T-cell (primary cell): ENCODE measurements at regions not wholly inside any gene's neighbourhood (a gene's known extent, or its start where the extent isn't known, plus 50 kb on each side); places are given as distances from the start of the nearest gene placed in this dataset.
"Not testable (repeated sequence)": the region's sequence is repeated elsewhere in the genome, so short reads cannot be mapped to it uniquely, and the experiment has no call there.

Source experiments
- ATAC-seq, 4 experiments: fragments of 200-7000 bp in 3 of 4; fragments of 150-1000 bp in 1 of 4; cut with Tn5 transposase; replicated peaks in 1 of 4; 1 replicate in 3 of 4; 2 replicates in 1 of 4; pipeline ENCODE4 v1.10.0; 2021; ENCODE audit warnings: moderate library complexity in 3 of 4, mild to moderate bottlenecking in 2 of 4, moderate number of reproducible peaks in 1 of 4
- CTCF ChIA-PET, 2 donors: fragments of 300-600 bp; sonication (Branson Sonifier 250); formaldehyde crosslinking; loops; one replicate each; lab custom pipeline; 2022; ENCODE audit warnings: antibody characterized with exemption in 2 of 2; lab: Charles Lee
- POLR2A ChIA-PET, 2 donors: fragments of 300-600 bp; sonication (Branson Sonifier 250); formaldehyde crosslinking; loops; one replicate each; lab custom pipeline; 2022; ENCODE audit warnings: antibody characterized with exemption in 2 of 2; lab: Charles Lee
- DNase-seq, 35 experiments: peaks; one replicate each; pipeline versions ENCODE4 v3.0.0 to v3.0.0-alpha.2; 2013 to 2023
- H3K27ac ChIP-seq: one replicate; pipeline ENCODE4 v1.5.1; 2013; ENCODE audit warnings: low read length
- H3K27me3 ChIP-seq, 2 experiments: replicated peaks in 1 of 2; 1 replicate in 1 of 2; 2 replicates in 1 of 2; pipeline versions ENCODE4 v1.6.1 to v1.7.0; 2013; ENCODE audit warnings: low read length in 1 of 2, mixed read lengths in 1 of 2; ENCODE audit not compliant: control insufficient read depth in 2 of 2, insufficient read depth in 2 of 2; ENCODE audit errors: extremely low read depth in 1 of 2
- H3K36me3 ChIP-seq, 2 donors: 1 replicate in 1 of 2; 2 replicates in 1 of 2; pipeline versions ENCODE4 v1.6.1 to v1.7.0; 2013; ENCODE audit warnings: low read length in 1 of 2; ENCODE audit not compliant: control insufficient read depth in 2 of 2, insufficient read depth in 1 of 2; ENCODE audit errors: extremely low read depth in 1 of 2
- H3K4me1 ChIP-seq, 2 experiments: 1 replicate in 1 of 2; 2 replicates in 1 of 2; pipeline versions ENCODE4 v1.6.1 to v1.7.0; 2013; ENCODE audit warnings: low read length in 2 of 2, mixed read lengths in 1 of 2; ENCODE audit not compliant: insufficient read depth in 2 of 2, control insufficient read depth in 1 of 2; ENCODE audit errors: extremely low read depth in 1 of 2
- H3K4me3 ChIP-seq, 2 donors: 1 replicate in 1 of 2; 2 replicates in 1 of 2; pipeline versions ENCODE4 v1.5.1 to v1.7.0; 2013; ENCODE audit warnings: mild to moderate bottlenecking in 2 of 2, low read length in 1 of 2, moderate library complexity in 1 of 2; ENCODE audit not compliant: control insufficient read depth in 1 of 2; ENCODE audit errors: extremely low read depth in 1 of 2
- H3K9me3 ChIP-seq: 2 replicates; pipeline ENCODE4 v1.7.0; 2013
- H3K27ac Mint-ChIP-seq, 2 donors: one replicate each; pipeline ENCODE4 v1.8.0; 2020 to 2021; ENCODE audit warnings: mild to moderate bottlenecking in 2 of 2, mixed read lengths in 2 of 2
- H3K27me3 Mint-ChIP-seq, 2 donors: one replicate each; pipeline ENCODE4 v1.8.0; 2021 to 2022; ENCODE audit warnings: mixed read lengths in 2 of 2
- H3K36me3 Mint-ChIP-seq: one replicate; pipeline ENCODE4 v1.8.0; 2021; ENCODE audit warnings: mixed read lengths
- H3K4me1 Mint-ChIP-seq, 3 donors: one replicate each; pipeline ENCODE4 v1.8.0; 2020 to 2022; ENCODE audit warnings: mixed read lengths in 3 of 3, mild to moderate bottlenecking in 1 of 3
- H3K4me3 Mint-ChIP-seq, 3 donors: one replicate each; pipeline ENCODE4 v1.8.0; 2020 to 2022; ENCODE audit warnings: mild to moderate bottlenecking in 3 of 3, mixed read lengths in 3 of 3, moderate library complexity in 3 of 3
- H3K9me3 Mint-ChIP-seq, 3 donors: one replicate each; pipeline ENCODE4 v1.8.0; 2020 to 2022; ENCODE audit warnings: mixed read lengths in 3 of 3
- WGBS: methylation state at CpG from one replicate; pipeline ENCODE4 v1.1.5; 2013; ENCODE audit warnings: missing lambda C conversion rate; ENCODE audit not compliant: insufficient coverage; 5-methylcytosine and 5-hydroxymethylcytosine counted together

DNA sequence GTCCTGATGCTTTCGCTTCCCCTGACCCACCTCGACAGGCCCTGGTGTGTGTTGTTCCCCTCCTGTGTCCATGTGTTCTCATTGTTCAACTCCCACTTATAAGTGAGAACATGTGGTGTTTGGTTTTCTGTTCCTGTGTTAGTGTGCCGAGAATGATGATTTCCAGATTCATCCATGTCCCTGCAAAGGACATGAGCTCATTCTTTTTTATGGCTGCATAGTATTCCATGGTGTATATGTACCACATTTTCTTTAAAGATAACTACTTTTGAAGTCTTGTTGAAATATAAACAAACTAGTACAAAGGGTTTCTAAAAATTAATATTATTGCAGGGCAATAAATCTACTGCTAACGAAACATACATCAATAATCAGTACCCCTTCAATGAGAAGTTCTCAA is 266.6 kb downstream of the IRS1 start:
- H3K9me3 ChIP-seq, H3K36me3 ChIP-seq, H3K4me3 ChIP-seq, ATAC-seq, H3K27me3 Mint-ChIP-seq, H3K27me3 ChIP-seq, H3K36me3 Mint-ChIP-seq, H3K4me1 Mint-ChIP-seq, H3K27ac Mint-ChIP-seq, H3K27ac ChIP-seq, DNase-seq, H3K4me3 Mint-ChIP-seq, POLR2A ChIA-PET, CTCF ChIA-PET, H3K9me3 Mint-ChIP-seq, H3K4me1 ChIP-seq: not testable (repeated sequence)
- WGBS, result no CpG with 5 or more reads among the region's 4 CpGs

DNA sequence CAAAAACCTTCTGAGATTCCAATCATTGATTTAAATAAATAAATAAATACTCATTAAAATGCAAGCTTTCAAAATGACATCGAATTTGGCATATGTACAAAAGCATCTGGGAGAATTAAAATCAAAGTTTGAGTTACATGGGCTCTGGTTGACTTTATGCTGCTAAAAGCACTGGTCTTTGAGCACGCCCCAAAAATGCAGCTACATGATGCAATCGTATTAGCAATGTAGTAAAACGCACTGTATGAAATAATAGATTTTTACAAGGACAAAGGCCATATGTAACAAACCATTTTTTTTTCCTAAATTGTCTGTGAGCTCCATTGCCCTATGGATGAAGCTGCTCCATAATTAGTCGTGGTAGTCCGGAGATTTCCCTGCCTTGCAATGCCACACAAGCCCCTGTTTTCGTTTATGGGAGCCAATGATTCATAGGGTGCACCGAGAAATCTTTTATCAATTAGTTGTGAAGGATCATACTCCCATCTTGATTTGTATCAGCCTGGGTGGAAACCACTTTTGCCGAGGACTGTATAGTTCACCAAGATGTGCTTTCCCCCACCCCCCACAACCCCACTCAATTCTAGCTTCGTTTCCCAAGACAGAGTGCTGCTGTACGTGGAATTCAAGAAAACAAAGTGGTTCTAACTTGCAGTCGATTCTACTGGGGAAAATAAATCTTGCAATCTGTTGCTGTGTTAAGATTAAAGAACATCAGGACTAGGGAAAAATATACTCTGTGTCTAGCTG is 268.4 kb downstream of the IRS1 start:
- Mint-ChIP-seq H3K9me3 (no peaks in the 10 kb centered on the region), H3K36me3 (no peaks in the 10 kb centered on the region), H3K4me1 (no peaks in the 10 kb centered on the region), H3K27ac (no peak overlapping the region), H3K4me3 (no peak overlapping the region), H3K27me3 (peaks cover 0 to 3% of the 10 kb centered on the region in 2 donors)
- peaks cover 0 to 5% of the 10 kb centered on the region in 2 experiments for H3K27me3 ChIP-seq
- 40% methylated on average over 1 of the region's 12 CpGs for WGBS
- H3K9me3 ChIP-seq, result no peaks in the 10 kb centered on the region
- no peaks in the 10 kb centered on the region for H3K36me3 ChIP-seq
- POLR2A ChIA-PET, result no interaction called here
- H3K27ac ChIP-seq, result no peak overlapping the region
- CTCF ChIA-PET, result interaction anchor here (0.6 to 1.1 kb wide), 3 partner anchors 13 to 649 kb away, joined by 3 to 7 read pairs (median 4); no protein-coding TSS in a partner anchor
- DNase-seq, result no peak
- no peak for ATAC-seq
- H3K4me1 ChIP-seq, result no peaks in the 10 kb centered on the region
- H3K4me3 ChIP-seq, result no peak overlapping the region

DNA sequence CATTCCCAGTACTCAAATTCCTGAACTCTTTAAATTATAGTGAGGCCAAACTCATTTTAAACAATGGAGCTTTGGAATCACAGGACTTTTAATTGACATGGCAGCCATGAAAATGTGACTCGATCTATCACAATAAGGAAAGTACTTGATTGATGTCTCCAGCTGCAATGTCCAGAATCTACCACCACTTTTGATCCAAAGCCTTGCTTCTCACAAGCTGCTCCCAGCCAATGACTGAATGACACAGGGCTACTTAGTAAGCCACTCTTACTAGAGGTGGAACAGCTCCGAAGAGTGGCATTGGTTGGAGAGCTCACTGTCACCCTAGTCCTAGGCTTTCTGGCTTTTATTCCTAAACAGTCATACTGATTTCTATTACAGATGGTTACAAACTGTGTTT is 270.1 kb downstream of the IRS1 start:
- no peak overlapping the region for H3K4me3 Mint-ChIP-seq
- no peak for ATAC-seq
- Histone ChIP-seq H3K27me3 (peaks cover 0 to 5% of the 10 kb centered on the region in 2 experiments), H3K9me3 (no peaks in the 10 kb centered on the region), H3K27ac (no peak overlapping the region), H3K4me1 (no peaks in the 10 kb centered on the region), H3K4me3 (no peak overlapping the region), H3K36me3 (no peaks in the 10 kb centered on the region)
- POLR2A ChIA-PET, result no interaction called here
- H3K4me1 Mint-ChIP-seq, result no peaks in the 10 kb centered on the region
- no peaks in the 10 kb centered on the region for H3K9me3 Mint-ChIP-seq
- H3K27ac Mint-ChIP-seq, result no peak overlapping the region
- no peak for DNase-seq
- CTCF ChIA-PET, result interaction anchor here in 1 of 2 donors (0.6 kb wide), 1 partner anchor 244 kb away, joined by 4 read pairs; no protein-coding TSS in a partner anchor
- 100% methylated on average over 1 of the region's 2 CpGs for WGBS
- no peaks in the 10 kb centered on the region for H3K36me3 Mint-ChIP-seq
- H3K27me3 Mint-ChIP-seq, result peaks cover 0 to 3% of the 10 kb centered on the region in 2 donors

DNA sequence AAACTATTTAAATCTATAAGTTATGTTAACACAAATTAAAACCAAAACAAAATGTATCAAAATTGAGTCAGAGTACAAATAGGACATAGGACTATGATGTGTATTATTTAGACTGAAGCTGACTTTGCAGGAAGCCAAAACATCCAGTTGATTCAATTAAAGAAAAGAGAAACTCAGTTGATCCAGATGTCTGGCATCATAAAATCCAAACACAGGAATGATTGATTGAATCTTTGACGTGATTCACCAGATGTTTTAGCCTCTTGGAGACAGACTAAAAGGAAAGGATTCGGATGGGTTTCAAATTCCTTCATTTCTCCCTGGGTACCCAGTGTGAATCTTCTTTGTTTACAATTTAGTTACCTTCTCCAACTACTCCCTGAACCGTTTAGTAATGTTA is 272.9 kb downstream of the IRS1 start:
- Mint-ChIP-seq H3K27me3 (peaks cover 0 to 3% of the 10 kb centered on the region in 2 donors), H3K4me1 (no peaks in the 10 kb centered on the region), H3K4me3 (no peak overlapping the region), H3K27ac (no peak overlapping the region), H3K36me3 (no peaks in the 10 kb centered on the region), H3K9me3 (no peaks in the 10 kb centered on the region)
- DNase-seq (no peak), ATAC-seq (no peak)
- ChIA-PET POLR2A (no interaction called here), CTCF (no interaction called here)
- H3K4me1 ChIP-seq, result no peaks in the 10 kb centered on the region
- H3K4me3 ChIP-seq, result no peak overlapping the region
- no peaks in the 10 kb centered on the region for H3K9me3 ChIP-seq
- WGBS, result 56% methylated on average over 2 of the region's 3 CpGs
- H3K36me3 ChIP-seq, result no peaks in the 10 kb centered on the region
- H3K27ac ChIP-seq, result no peak overlapping the region
- peaks cover 0 to 5% of the 10 kb centered on the region in 2 experiments for H3K27me3 ChIP-seq

DNA sequence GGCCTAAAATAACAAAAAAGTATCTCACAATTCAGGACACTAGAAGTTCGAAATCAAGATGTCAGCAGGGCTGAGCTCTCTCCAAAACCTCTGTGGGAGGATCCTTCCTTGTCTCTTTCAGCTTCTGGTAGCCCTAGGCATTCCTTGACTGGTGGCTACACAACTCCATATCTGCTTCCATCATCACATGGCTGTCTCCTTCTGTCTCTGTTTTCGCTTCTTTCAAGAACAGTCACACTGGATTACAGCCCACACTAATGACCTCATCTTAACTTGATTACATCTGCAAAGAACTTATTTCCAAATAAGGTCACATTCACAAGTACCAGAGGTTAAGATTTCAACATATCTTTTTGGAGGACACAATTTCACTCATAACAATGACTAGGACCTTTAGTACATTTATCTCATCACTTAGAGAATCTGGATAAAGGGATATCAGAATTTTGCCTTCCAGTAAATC is 275.2 kb downstream of the IRS1 start:
- WGBS, result 71% methylated on average over 1 of the region's 2 CpGs
- no peaks in the 10 kb centered on the region for H3K27me3 ChIP-seq
- no peak overlapping the region for H3K4me3 Mint-ChIP-seq
- H3K9me3 ChIP-seq, result no peaks in the 10 kb centered on the region
- H3K9me3 Mint-ChIP-seq, result peaks cover 0 to 4% (median 0%) of the 10 kb centered on the region in 3 donors
- H3K27ac ChIP-seq, result no peak overlapping the region
- H3K27me3 Mint-ChIP-seq, result no peaks in the 10 kb centered on the region
- no peaks in the 10 kb centered on the region for H3K4me1 ChIP-seq
- no peak overlapping the region for H3K27ac Mint-ChIP-seq
- ChIA-PET POLR2A (no interaction called here), CTCF (interaction anchor here in 1 of 2 donors (0.6 kb wide), 1 partner anchor 378 kb away, joined by 3 read pairs; no protein-coding TSS in a partner anchor)
- H3K4me1 Mint-ChIP-seq, result no peaks in the 10 kb centered on the region
- H3K36me3 ChIP-seq, result no peaks in the 10 kb centered on the region
- H3K4me3 ChIP-seq, result no peak overlapping the region
- DNase-seq (no peak), ATAC-seq (no peak)
- no peaks in the 10 kb centered on the region for H3K36me3 Mint-ChIP-seq

DNA sequence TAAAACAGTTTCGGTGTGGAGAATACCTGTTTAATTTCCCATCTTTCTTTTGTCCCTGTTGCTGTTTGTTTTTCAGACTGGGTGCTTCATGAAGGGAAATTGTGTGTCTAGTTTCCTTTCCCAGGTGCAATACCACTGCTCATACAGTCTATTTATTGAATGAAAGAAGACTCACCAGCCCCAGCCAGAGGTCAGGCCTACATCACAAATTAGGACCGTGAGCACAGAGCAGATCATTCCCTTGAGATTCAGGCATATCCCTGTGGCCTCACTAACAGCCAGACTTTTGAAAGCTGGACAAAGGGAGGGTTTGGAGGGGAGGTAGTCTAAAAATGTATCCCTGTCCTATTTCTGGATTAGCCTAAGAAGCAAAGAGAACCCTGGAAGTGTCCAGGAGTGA is 278.9 kb downstream of the IRS1 start:
- POLR2A ChIA-PET, result no interaction called here

More for the DNA sequence above, 278.9 kb downstream of the IRS1 start:
- H3K27ac Mint-ChIP-seq, result no peak overlapping the region
- CTCF ChIA-PET, result no interaction called here
- H3K27me3 ChIP-seq, result no peaks in the 10 kb centered on the region
- no peaks in the 10 kb centered on the region for H3K36me3 ChIP-seq
- H3K9me3 Mint-ChIP-seq, result peaks cover 0 to 8% (median 3%) of the 10 kb centered on the region in 3 donors
- H3K27ac ChIP-seq, result no peak overlapping the region
- no peak overlapping the region for H3K4me3 ChIP-seq
- H3K9me3 ChIP-seq, result no peaks in the 10 kb centered on the region
- H3K36me3 Mint-ChIP-seq, result no peaks in the 10 kb centered on the region
- H3K4me1 ChIP-seq, result no peaks in the 10 kb centered on the region
- no peak overlapping the region for H3K4me3 Mint-ChIP-seq
- no peaks in the 10 kb centered on the region for H3K4me1 Mint-ChIP-seq
- 70% methylated on average over 1 of the region's 2 CpGs for WGBS
- ATAC-seq (no peak), DNase-seq (no peak)
- H3K27me3 Mint-ChIP-seq, result no peaks in the 10 kb centered on the region
